ENCODE measurements at regions not wholly inside any gene's neighbourhood (a gene's known extent, or its start where the extent isn't known, plus 50 kb on each side); places are given as distances from the start of the nearest gene placed in this dataset.
"Not testable (repeated sequence)": the region's sequence is repeated elsewhere in the genome, so short reads cannot be mapped to it uniquely, and the experiment has no call there.

GRCh38 chr11:87465716-87466115, 428.0 kb downstream of the TMEM135 start:
- DNase-seq (ENCODE audit: low read depth in 2 of 2), result no peak

GRCh38 chr11:87463486-87464102, 425.9 kb downstream of the TMEM135 start:
- no peak for DNase-seq (ENCODE audit: low read depth in 2 of 2)

GRCh38 chr11:87462171-87462570, 424.4 kb downstream of the TMEM135 start:
- no peak for DNase-seq (ENCODE audit: low read depth in 2 of 2)

- no peak for DNase-seq (ENCODE audit: low read depth in 2 of 2)
These were observed 423.3 kb downstream of the TMEM135 start for GRCh38 chr11:87460842-87461637.

GRCh38 chr11:87460279-87460678, 422.5 kb downstream of the TMEM135 start:
- no peak for DNase-seq (ENCODE audit: low read depth in 2 of 2)

- DNase-seq (ENCODE audit: low read depth in 2 of 2), result no peak
These were observed 421.6 kb downstream of the TMEM135 start for GRCh38 chr11:87459351-87459750.

GRCh38 chr11:87456499-87456898, 418.8 kb downstream of the TMEM135 start:
- no peak for DNase-seq (ENCODE audit: low read depth in 2 of 2)

GRCh38 chr11:87455180-87455579, 417.4 kb downstream of the TMEM135 start:
- DNase-seq (ENCODE audit: low read depth in 2 of 2), result no peak

- DNase-seq (ENCODE audit: low read depth in 2 of 2), result no peak
These were observed 416.5 kb downstream of the TMEM135 start for GRCh38 chr11:87454241-87454640.

- no peak for DNase-seq (ENCODE audit: low read depth in 2 of 2)
These were observed 415.9 kb downstream of the TMEM135 start for GRCh38 chr11:87453531-87454089.

GRCh38 chr11:87452025-87452424, 414.3 kb downstream of the TMEM135 start:
- not testable (repeated sequence) for DNase-seq (ENCODE audit: low read depth in 2 of 2)

GRCh38 chr11:87451395-87451794, 413.7 kb downstream of the TMEM135 start:
- DNase-seq (ENCODE audit: low read depth in 2 of 2), result no peak

GRCh38 chr11:87447606-87448005, 409.9 kb downstream of the TMEM135 start:
- no peak for DNase-seq (ENCODE audit: low read depth in 2 of 2)

GRCh38 chr11:87444993-87445392, 407.3 kb downstream of the TMEM135 start:
- peak; percentile 55 to 61 for DNase-seq (ENCODE audit: low read depth in 2 of 2)

- DNase-seq (ENCODE audit: low read depth in 2 of 2), result peak in 1 of 2 experiments; percentile 28
These were observed 406.0 kb downstream of the TMEM135 start for GRCh38 chr11:87443707-87444106.

- DNase-seq (ENCODE audit: low read depth in 2 of 2), result peak in 1 of 2 experiments; percentile 38
These were observed 402.5 kb downstream of the TMEM135 start for GRCh38 chr11:87440076-87440770.

- DNase-seq (ENCODE audit: low read depth in 2 of 2), result peak; percentile 49 to 54
These were observed 400.7 kb downstream of the TMEM135 start for GRCh38 chr11:87438416-87438815.

GRCh38 chr11:87437844-87438223, 400.1 kb downstream of the TMEM135 start:
- DNase-seq (ENCODE audit: low read depth in 2 of 2), result peak; percentile 62 to 66

- no peak for DNase-seq (ENCODE audit: low read depth in 2 of 2)
These were observed 399.6 kb downstream of the TMEM135 start for GRCh38 chr11:87437133-87437843.

GRCh38 chr11:87432022-87432421, 394.3 kb downstream of the TMEM135 start:
- DNase-seq (ENCODE audit: low read depth in 2 of 2), result peak in 1 of 2 experiments; percentile 31

GRCh38 chr11:87431392-87431791, 393.7 kb downstream of the TMEM135 start:
- DNase-seq (ENCODE audit: low read depth in 2 of 2), result no peak

GRCh38 chr11:87430821-87431220, 393.1 kb downstream of the TMEM135 start:
- no peak for DNase-seq (ENCODE audit: low read depth in 2 of 2)

All from fibroblast of skin of left biceps (primary cell).